ENCODE measurements at regions not wholly inside any gene's neighbourhood (a gene's known extent, or its start where the extent isn't known, plus 50 kb on each side); places are given as distances from the start of the nearest gene placed in this dataset.

GRCh38 chr14:39972704-39973103 lies 540.5 kb upstream of the FBXO33 start:
- TF ChIP-seq CTCF (IDR thresholded peaks at IDR 0.05; ENCODE audit: low read depth, low read length) = no peak
- no peak for DNase-seq (ENCODE audit: low read depth in 2 of 2)
- H3K4me3 ChIP-seq (replicated peaks in 1 of 2; ENCODE audit: low read depth in 2 of 2, low read length in 2 of 2) = no peak overlapping the region

- DNase-seq (ENCODE audit: low read depth in 2 of 2) = no peak
- H3K4me3 ChIP-seq (replicated peaks in 1 of 2; ENCODE audit: low read depth in 2 of 2, low read length in 2 of 2) = no peak overlapping the region
- no peak for TF ChIP-seq CTCF (IDR thresholded peaks at IDR 0.05; ENCODE audit: low read depth, low read length)
Observed at GRCh38 chr14:39967885-39968284, 535.7 kb upstream of the FBXO33 start.

- H3K4me3 ChIP-seq (replicated peaks in 1 of 2; ENCODE audit: low read depth in 2 of 2, low read length in 2 of 2) = no peak overlapping the region
- no peak for DNase-seq (ENCODE audit: low read depth in 2 of 2)
- TF ChIP-seq CTCF (IDR thresholded peaks at IDR 0.05; ENCODE audit: low read depth, low read length) = no peak
Observed at GRCh38 chr14:39957987-39958386, 525.8 kb upstream of the FBXO33 start.

- no peak for TF ChIP-seq CTCF (IDR thresholded peaks at IDR 0.05; ENCODE audit: low read depth, low read length)
- no peak for DNase-seq (ENCODE audit: low read depth in 2 of 2)
Observed at GRCh38 chr14:39957290-39957689, 525.1 kb upstream of the FBXO33 start.

GRCh38 chr14:39956372-39956771 lies 524.1 kb upstream of the FBXO33 start:
- TF ChIP-seq CTCF (IDR thresholded peaks at IDR 0.05; ENCODE audit: low read depth, low read length) = no peak
- no peak for DNase-seq (ENCODE audit: low read depth in 2 of 2)
- H3K4me3 ChIP-seq (replicated peaks in 1 of 2; ENCODE audit: low read depth in 2 of 2, low read length in 2 of 2) = no peak overlapping the region

More at GRCh38 chr14:39957290-39957689, 525.1 kb upstream of the FBXO33 start:
- H3K4me3 ChIP-seq (replicated peaks in 1 of 2; ENCODE audit: low read depth in 2 of 2, low read length in 2 of 2) = no peak overlapping the region

GRCh38 chr14:39948235-39948634 lies 516.0 kb upstream of the FBXO33 start:
- no peak for TF ChIP-seq CTCF (IDR thresholded peaks at IDR 0.05; ENCODE audit: low read depth, low read length)
- DNase-seq (ENCODE audit: low read depth in 2 of 2) = no peak
- no peak overlapping the region for H3K4me3 ChIP-seq (replicated peaks in 1 of 2; ENCODE audit: low read depth in 2 of 2, low read length in 2 of 2)

- H3K4me3 ChIP-seq (replicated peaks in 1 of 2; ENCODE audit: low read depth in 2 of 2, low read length in 2 of 2) = no peak overlapping the region
- peak in 1 of 2 donors; percentile 1 for DNase-seq (ENCODE audit: low read depth in 2 of 2)
- TF ChIP-seq CTCF (IDR thresholded peaks at IDR 0.05; ENCODE audit: low read depth, low read length) = no peak
Observed at GRCh38 chr14:39946807-39947206, 514.6 kb upstream of the FBXO33 start.

All from cardiac fibroblast (primary cell).